Nephron (organoid): ENCODE measurements at regions not wholly inside any gene's neighbourhood (a gene's known extent, or its start where the extent isn't known, plus 50 kb on each side); places are given as distances from the start of the nearest gene placed in this dataset.

ENCODE experiments used
- H3K27ac Mint-ChIP-seq, 3 experiments: 2 replicates each; pipeline ENCODE4 v1.8.0; 2020; ENCODE audit warnings: mixed read lengths in 3 of 3, mild to moderate bottlenecking in 2 of 3, moderate library complexity in 1 of 3
- H3K27me3 Mint-ChIP-seq: 2 replicates; pipeline ENCODE4 v1.8.0; 2021; ENCODE audit warnings: low read depth, mild to moderate bottlenecking, moderate library complexity, mixed read lengths
- H3K36me3 Mint-ChIP-seq: 2 replicates; pipeline ENCODE4 v1.8.0; 2020; ENCODE audit warnings: low read depth, mixed read lengths
- H3K4me1 Mint-ChIP-seq: 2 replicates; pipeline ENCODE4 v1.8.0; 2020; ENCODE audit warnings: mixed read lengths
- H3K4me3 Mint-ChIP-seq, 3 experiments: 2 replicates each; pipeline ENCODE4 v1.8.0; 2020; ENCODE audit warnings: mild to moderate bottlenecking in 3 of 3, mixed read lengths in 3 of 3, moderate library complexity in 2 of 3
- H3K9me3 Mint-ChIP-seq: 2 replicates; pipeline ENCODE4 v1.8.0; 2020; ENCODE audit warnings: mixed read lengths
- TF ChIP-seq, protein P1 (sequence below), 3 experiments: fragments of 200-600 bp; sonication (generic); IDR thresholded peaks; one replicate each; pipeline ENCODE4 v1.5.0; 2021; ENCODE audit warnings: antibody characterized with exemption in 3 of 3; ENCODE audit not compliant: unreplicated experiment in 3 of 3

- Mint-ChIP-seq H3K27ac (no peak overlapping the region), H3K36me3 (no peaks in the 10 kb centered on the region), H3K4me1 (peaks cover 23% of the 10 kb centered on the region), H3K4me3 (no peak overlapping the region), H3K27me3 (peaks cover 76% of the 10 kb centered on the region), H3K9me3 (no peaks in the 10 kb centered on the region)
- TF ChIP-seq, protein P1, sequence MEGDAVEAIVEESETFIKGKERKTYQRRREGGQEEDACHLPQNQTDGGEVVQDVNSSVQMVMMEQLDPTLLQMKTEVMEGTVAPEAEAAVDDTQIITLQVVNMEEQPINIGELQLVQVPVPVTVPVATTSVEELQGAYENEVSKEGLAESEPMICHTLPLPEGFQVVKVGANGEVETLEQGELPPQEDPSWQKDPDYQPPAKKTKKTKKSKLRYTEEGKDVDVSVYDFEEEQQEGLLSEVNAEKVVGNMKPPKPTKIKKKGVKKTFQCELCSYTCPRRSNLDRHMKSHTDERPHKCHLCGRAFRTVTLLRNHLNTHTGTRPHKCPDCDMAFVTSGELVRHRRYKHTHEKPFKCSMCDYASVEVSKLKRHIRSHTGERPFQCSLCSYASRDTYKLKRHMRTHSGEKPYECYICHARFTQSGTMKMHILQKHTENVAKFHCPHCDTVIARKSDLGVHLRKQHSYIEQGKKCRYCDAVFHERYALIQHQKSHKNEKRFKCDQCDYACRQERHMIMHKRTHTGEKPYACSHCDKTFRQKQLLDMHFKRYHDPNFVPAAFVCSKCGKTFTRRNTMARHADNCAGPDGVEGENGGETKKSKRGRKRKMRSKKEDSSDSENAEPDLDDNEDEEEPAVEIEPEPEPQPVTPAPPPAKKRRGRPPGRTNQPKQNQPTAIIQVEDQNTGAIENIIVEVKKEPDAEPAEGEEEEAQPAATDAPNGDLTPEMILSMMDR (IDR thresholded peaks at IDR 0.05; ENCODE audit: unreplicated experiment in 3 of 3), result no peak
Observed at GRCh38 chr6:165817771-165818170, 154.7 kb upstream of the PDE10A start.

DNA sequence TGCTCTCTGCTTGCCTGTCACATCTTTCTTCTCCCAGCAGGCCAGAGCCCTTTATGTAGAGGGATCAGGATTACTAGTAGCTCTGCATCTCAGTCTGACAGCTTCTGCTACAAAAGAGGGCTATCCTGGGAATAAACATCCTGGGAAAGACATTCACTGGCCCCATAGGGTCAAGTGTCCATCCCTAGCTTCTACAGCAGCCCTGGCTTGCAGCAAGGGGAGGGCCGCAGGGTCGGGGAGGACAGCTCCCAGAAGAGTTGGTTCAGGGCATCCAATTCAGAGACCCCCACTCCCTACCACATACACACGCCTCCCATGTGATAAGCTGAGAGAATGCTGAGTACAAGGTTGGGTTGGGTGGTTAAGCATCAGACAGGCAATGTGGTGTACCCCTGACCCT is 154.1 kb upstream of the PDE10A start:
- no peaks in the 10 kb centered on the region for H3K36me3 Mint-ChIP-seq
- no peak overlapping the region for H3K4me3 Mint-ChIP-seq
- no peak overlapping the region for H3K27ac Mint-ChIP-seq
- peaks cover 78% of the 10 kb centered on the region for H3K27me3 Mint-ChIP-seq
- TF ChIP-seq, protein P1 (IDR thresholded peaks at IDR 0.05; ENCODE audit: unreplicated experiment in 3 of 3), result no peak
- H3K4me1 Mint-ChIP-seq, result peaks cover 26% of the 10 kb centered on the region
- H3K9me3 Mint-ChIP-seq, result no peaks in the 10 kb centered on the region

DNA sequence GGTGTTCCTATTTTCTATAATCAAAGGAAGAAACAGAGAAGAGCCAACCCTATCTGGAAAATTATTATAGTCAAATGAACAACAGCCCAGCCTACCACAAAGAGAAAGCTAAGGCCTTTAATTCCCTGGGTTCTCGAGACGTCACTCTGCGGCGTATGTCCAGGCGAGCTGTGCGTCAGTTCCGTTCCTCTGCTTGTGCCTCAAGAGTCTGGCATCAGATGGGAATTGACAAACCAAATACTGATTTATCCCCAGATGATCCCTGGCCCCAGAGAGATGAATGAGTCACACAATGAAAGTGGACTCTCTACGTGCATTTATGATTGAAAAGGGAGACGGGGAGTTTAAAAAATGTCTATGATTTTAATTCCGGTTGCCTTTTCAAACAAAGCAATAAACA is 151.6 kb upstream of the PDE10A start:
- H3K27me3 Mint-ChIP-seq, result peaks cover 69% of the 10 kb centered on the region
- H3K4me3 Mint-ChIP-seq, result no peak overlapping the region
- H3K9me3 Mint-ChIP-seq, result peaks cover 10% of the 10 kb centered on the region
- H3K27ac Mint-ChIP-seq, result no peak overlapping the region
- TF ChIP-seq, protein P1 (IDR thresholded peaks at IDR 0.05; ENCODE audit: unreplicated experiment in 3 of 3), result no peak
- H3K36me3 Mint-ChIP-seq, result peaks cover 10% of the 10 kb centered on the region
- peaks cover 25% of the 10 kb centered on the region for H3K4me1 Mint-ChIP-seq

DNA sequence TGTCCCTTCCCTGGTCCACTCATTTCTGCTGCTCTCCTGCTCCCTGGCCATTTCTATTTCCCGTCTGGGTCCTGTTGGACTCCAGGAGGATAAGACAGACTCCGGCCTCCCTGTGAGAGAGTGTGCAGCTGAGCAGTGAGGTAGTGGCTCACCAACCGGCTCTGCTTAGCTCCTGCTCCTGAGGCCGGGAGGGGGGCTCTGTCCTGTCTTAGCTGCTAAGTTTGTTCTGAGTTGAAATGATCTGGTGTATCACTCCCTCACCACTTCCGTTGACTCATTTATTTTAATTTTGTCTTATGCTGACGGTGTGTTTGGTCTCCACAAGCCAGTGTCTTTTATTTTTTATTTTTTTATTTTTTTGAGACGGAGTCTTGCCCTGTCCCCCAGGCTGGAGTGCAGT is 148.5 kb upstream of the PDE10A start:
- TF ChIP-seq, protein P1 (IDR thresholded peaks at IDR 0.05; ENCODE audit: unreplicated experiment in 3 of 3), result no peak
- Mint-ChIP-seq H3K4me3 (no peak overlapping the region), H3K27ac (no peak overlapping the region), H3K4me1 (peaks cover 21% of the 10 kb centered on the region), H3K9me3 (peaks cover 10% of the 10 kb centered on the region), H3K36me3 (peaks cover 10% of the 10 kb centered on the region), H3K27me3 (peaks cover 65% of the 10 kb centered on the region)

- Mint-ChIP-seq H3K4me1 (peaks cover 19% of the 10 kb centered on the region), H3K27ac (no peak overlapping the region), H3K9me3 (peaks cover 10% of the 10 kb centered on the region), H3K36me3 (peaks cover 10% of the 10 kb centered on the region), H3K27me3 (peaks cover 63% of the 10 kb centered on the region), H3K4me3 (no peak overlapping the region)
- TF ChIP-seq, protein P1 (IDR thresholded peaks at IDR 0.05; ENCODE audit: unreplicated experiment in 3 of 3), result no peak
Observed at GRCh38 chr6:165808021-165808420, 145.0 kb upstream of the PDE10A start.

DNA sequence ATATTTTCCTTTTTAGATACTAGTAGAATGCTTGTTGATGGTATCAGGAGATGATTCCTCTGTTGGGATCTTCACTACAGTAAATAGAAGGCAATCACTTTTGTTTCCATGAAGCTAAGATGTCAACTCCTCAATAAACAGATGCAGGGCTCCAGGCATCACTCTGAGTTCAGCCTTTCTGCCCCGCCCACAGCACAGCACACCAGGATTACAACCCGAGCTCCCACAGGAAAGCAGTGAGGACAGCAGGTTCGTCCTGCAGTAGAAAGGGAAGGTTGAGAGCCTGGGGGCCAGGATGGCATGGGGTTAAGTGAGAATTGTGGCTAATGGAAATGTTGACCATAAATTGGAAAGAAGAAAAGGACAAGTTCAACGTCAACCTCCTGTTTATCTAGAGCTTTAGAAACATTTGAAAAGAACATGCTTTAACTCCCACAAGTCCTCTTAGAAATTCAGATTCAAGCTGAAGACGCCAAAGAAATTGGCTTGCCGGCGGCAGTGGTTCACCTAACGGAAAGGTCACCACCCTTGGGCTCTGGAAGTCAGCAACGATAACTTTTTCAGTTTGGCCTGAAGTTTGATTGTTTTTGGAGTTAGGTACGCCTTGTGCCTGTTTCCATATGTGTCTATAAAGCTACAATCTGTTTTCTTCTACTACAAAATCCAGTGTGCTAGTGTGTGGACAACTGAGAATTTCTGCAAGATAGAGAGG is 144.4 kb upstream of the PDE10A start:
- TF ChIP-seq, protein P1 (IDR thresholded peaks at IDR 0.05; ENCODE audit: unreplicated experiment in 3 of 3), result no peak
- Mint-ChIP-seq H3K36me3 (peaks cover 10% of the 10 kb centered on the region), H3K4me3 (peak overlapping the region in 1 of 3 experiments; percentile 13), H3K27ac (peak overlapping the region in 1 of 3 experiments; percentile 37), H3K27me3 (peaks cover 65% of the 10 kb centered on the region), H3K9me3 (peaks cover 10% of the 10 kb centered on the region), H3K4me1 (peaks cover 14% of the 10 kb centered on the region)
